WTC11 (cell line): ENCODE measurements at regions not wholly inside any gene's neighbourhood (a gene's known extent, or its start where the extent isn't known, plus 50 kb on each side); places are given as distances from the start of the nearest gene placed in this dataset.

Source experiments
- CBFB ChIP-seq: sonication (generic); formaldehyde crosslinking; IDR thresholded peaks from 2 replicates; pipeline ENCODE4 v1.8.1; 2022; ENCODE audit warnings: mild to moderate bottlenecking, low read depth, missing genetic modification reagents
- CTCF ChIP-seq: fragments of 200-600 bp; IDR thresholded peaks from 2 replicates; pipeline ENCODE4 v1.8.0; 2022; ENCODE audit warnings: antibody characterized with exemption
- JAZF1 ChIP-seq: fragments of 250-450 bp; sonication (Bioruptor Pico); IDR thresholded peaks from 2 replicates; pipeline ENCODE4 v1.9.0; 2021; ENCODE audit warnings: moderate library complexity, mild to moderate bottlenecking, inconsistent platforms
- NFE2L1 ChIP-seq: sonication (generic); formaldehyde crosslinking; IDR thresholded peaks from 2 replicates; pipeline ENCODE4 v1.8.1; 2023; ENCODE audit warnings: missing genetic modification reagents
- SP1 ChIP-seq: sonication (generic); formaldehyde crosslinking; conservative IDR thresholded peaks from 2 replicates; pipeline ENCODE4 v1.8.1; 2022; ENCODE audit warnings: missing genetic modification reagents
- TCF7 ChIP-seq: sonication (generic); formaldehyde crosslinking; IDR thresholded peaks from 2 replicates; pipeline ENCODE4 v1.8.0; 2022; ENCODE audit warnings: mild to moderate bottlenecking, low read depth, missing genetic modification reagents, moderate library complexity
- ZNF121 ChIP-seq: sonication (generic); formaldehyde crosslinking; IDR thresholded peaks from 2 replicates; pipeline ENCODE4 v1.8.0; 2023; ENCODE audit warnings: missing genetic modification reagents
- ZNF138 ChIP-seq: sonication (generic); formaldehyde crosslinking; conservative IDR thresholded peaks from 2 replicates; pipeline ENCODE4 v1.8.1; 2022; ENCODE audit warnings: mild to moderate bottlenecking, moderate library complexity, missing genetic modification reagents
- ZNF263 ChIP-seq: sonication (generic); formaldehyde crosslinking; IDR thresholded peaks from 2 replicates; pipeline ENCODE4 v1.8.1; 2022; ENCODE audit warnings: low read depth, mild to moderate bottlenecking, moderate library complexity, missing genetic modification reagents
- ZNF396 ChIP-seq: fragments of 250-450 bp; sonication (Bioruptor Pico); IDR thresholded peaks from 2 replicates; pipeline ENCODE4 v1.8.0; 2021; ENCODE audit warnings: mild to moderate bottlenecking, moderate library complexity, borderline replicate concordance
- TF ChIP-seq, protein P1 (sequence below): sonication (generic); formaldehyde crosslinking; IDR thresholded peaks from 2 replicates; pipeline ENCODE4 v1.8.1; 2023; ENCODE audit warnings: mild to moderate bottlenecking, missing genetic modification reagents
- TF ChIP-seq, protein P2 (sequence below): sonication (generic); formaldehyde crosslinking; IDR thresholded peaks from 2 replicates; pipeline ENCODE4 v1.8.0; 2022; ENCODE audit warnings: mild to moderate bottlenecking, missing genetic modification reagents

DNA sequence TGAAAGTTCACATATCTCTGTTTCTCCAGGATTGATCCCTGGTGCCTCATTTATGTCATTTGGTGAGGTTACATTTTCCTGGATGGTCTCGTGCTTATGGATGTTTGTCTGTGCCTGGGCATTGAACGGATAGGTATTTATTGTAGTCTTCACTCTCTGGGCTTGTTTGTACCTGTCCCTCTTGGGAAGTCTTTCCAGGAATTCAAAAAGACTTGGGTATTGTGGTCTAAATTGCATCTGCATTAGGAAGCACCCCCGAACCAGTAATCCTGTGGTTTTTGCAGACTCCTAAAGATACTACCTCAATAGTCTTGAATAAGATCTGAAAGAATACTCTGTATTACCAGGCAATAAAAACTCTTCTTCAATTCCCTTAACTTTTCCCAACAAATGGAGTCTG, 720.8 kb downstream of the SLC6A15 start:
- TF ChIP-seq ZNF138 (CRISPR knock-in tag) (no peak), CTCF (no peak), SP1 (no peak), CBFB (CRISPR knock-in tag) (no peak), ZNF396 (CRISPR knock-in tag) (no peak), NFE2L1 (CRISPR knock-in tag) (no peak), JAZF1 (CRISPR knock-in tag) (no peak), ZNF121 (CRISPR knock-in tag) (no peak), ZNF263 (no peak), TCF7 (no peak)
- TF ChIP-seq, protein P1, sequence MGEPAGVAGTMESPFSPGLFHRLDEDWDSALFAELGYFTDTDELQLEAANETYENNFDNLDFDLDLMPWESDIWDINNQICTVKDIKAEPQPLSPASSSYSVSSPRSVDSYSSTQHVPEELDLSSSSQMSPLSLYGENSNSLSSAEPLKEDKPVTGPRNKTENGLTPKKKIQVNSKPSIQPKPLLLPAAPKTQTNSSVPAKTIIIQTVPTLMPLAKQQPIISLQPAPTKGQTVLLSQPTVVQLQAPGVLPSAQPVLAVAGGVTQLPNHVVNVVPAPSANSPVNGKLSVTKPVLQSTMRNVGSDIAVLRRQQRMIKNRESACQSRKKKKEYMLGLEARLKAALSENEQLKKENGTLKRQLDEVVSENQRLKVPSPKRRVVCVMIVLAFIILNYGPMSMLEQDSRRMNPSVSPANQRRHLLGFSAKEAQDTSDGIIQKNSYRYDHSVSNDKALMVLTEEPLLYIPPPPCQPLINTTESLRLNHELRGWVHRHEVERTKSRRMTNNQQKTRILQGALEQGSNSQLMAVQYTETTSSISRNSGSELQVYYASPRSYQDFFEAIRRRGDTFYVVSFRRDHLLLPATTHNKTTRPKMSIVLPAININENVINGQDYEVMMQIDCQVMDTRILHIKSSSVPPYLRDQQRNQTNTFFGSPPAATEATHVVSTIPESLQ (CRISPR knock-in tag): no peak
- TF ChIP-seq, protein P2, sequence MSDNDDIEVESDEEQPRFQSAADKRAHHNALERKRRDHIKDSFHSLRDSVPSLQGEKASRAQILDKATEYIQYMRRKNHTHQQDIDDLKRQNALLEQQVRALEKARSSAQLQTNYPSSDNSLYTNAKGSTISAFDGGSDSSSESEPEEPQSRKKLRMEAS: no peak
